ENCODE measurements at regions not wholly inside any gene's neighbourhood (a gene's known extent, or its start where the extent isn't known, plus 50 kb on each side); places are given as distances from the start of the nearest gene placed in this dataset.

- Histone ChIP-seq H3K27ac (no peak overlapping the region), H3K4me3 (no peak overlapping the region), H3K36me3 (ENCODE audit: insufficient read depth, low read length) (no peaks in the 10 kb centered on the region), H3K9ac (ENCODE audit: insufficient read length) (no peak overlapping the region), H3K9me3 (ENCODE audit: low read depth, low read length) (no peaks in the 10 kb centered on the region)
- no peak for TF ChIP-seq POLR2AphosphoS5 (IDR thresholded peaks at IDR 0.05; ENCODE audit: borderline replicate concordance, low read depth, low read length)
- TF ChIP-seq FOXP2 (optimal IDR thresholded peaks at IDR 0.05; ENCODE audit: control extremely low read depth, extremely low read length, insufficient read depth), result no peak
- TF ChIP-seq EZH2 (IDR thresholded peaks at IDR 0.05), result no peak
- DNase-seq (ENCODE audit: low read depth, low spot score), result no peak
Observed at GRCh38 chr2:42886921-42887320, 94.5 kb upstream of the HAAO start.

DNA sequence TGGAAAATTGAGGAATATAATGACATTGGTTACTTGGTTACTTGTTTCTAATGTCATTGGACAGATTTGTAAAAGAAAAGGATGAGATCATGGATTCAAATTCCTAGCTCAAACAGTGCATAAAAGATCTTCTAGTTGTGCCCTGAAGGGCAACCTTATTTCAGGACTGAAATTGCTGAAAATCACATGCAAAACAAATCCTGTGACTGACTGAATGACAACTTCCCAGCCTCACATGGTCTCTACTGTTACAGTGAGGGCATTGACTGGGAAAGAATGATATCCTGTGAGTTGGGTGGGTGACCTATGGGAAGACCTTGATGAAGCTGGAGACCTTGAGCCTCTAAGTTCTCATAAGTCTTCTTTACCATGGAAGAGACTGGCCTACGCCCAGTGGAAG is 90.4 kb upstream of the HAAO start:
- TF ChIP-seq EZH2 (IDR thresholded peaks at IDR 0.05) (no peak), FOXP2 (optimal IDR thresholded peaks at IDR 0.05; ENCODE audit: control extremely low read depth, extremely low read length, insufficient read depth) (no peak), POLR2AphosphoS5 (IDR thresholded peaks at IDR 0.05; ENCODE audit: borderline replicate concordance, low read depth, low read length) (no peak)
- no peaks in the 10 kb centered on the region for H3K36me3 ChIP-seq (ENCODE audit: insufficient read depth, low read length)
- no peaks in the 10 kb centered on the region for H3K9me3 ChIP-seq (ENCODE audit: low read depth, low read length)
- H3K27ac ChIP-seq, result no peak overlapping the region
- DNase-seq (ENCODE audit: low read depth, low spot score), result no peak
- H3K4me3 ChIP-seq, result no peak overlapping the region
- no peak overlapping the region for H3K9ac ChIP-seq (ENCODE audit: insufficient read length)

DNA sequence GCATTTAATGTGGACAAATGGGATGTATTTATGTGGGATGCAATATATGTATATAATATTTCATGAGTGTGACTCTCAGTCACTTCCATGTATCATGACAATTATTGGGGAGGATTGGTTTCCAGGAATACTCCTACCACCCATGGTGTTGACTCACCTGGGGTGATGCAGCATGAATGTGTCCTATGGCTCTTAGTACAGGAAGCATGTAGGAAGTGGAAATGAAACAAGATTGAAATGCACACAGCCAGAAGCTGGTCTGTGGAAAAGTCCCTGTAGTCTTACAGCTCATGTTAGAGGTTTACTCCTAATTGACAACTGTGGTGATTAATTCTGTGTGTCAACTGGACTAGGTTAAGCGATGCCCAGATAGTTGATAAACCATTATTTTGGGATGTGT is 89.3 kb upstream of the HAAO start:
- DNase-seq (ENCODE audit: low read depth, low spot score), result no peak

DNA sequence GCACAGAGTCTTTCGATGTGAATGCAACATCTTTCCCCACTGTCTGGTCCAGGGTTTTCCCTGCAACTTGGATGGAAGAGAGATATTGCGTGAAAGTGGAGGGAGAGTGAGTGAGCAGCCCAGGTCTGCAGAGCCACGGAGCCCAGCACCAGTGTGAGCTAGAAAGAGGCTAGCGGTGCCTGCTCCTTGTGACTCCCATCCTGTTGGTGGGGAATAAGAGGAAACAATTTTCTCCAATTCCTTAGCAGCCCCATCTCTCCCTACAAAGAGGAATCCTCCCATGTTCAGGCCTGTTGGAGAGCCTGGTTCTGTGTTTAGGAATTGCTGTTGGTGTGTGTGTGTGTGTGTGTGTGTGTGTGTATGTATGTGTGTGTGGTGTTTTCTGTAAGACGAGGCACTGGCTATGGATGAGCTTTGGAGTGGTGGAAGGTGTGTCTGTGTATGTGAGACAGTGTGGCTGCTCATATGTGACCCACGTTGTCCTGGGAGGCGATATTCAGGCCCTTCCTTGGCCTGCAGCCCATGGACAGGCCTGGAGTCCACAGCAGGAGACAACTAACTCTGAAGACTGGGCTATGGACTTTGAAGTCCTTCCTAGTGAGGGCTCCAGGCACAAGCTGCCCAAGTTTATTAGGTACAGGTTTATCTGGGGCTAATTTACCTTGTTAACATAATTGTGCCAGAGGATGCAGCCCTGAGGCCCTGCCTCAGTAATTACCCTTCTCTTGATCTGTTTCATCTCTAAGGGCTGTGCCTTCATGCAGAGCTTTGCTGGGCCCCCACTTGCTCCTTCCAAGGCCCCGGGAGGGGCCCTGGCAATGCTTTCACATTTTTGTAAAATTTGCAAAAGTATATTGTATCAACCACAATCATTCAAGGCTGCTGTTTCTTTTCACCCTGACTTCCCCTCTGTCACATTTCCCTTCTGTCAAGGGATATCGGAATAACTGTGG is 88.6 kb upstream of the HAAO start:
- no peak for DNase-seq (ENCODE audit: low read depth, low spot score)

More for the DNA sequence above, 89.3 kb upstream of the HAAO start:
- Histone ChIP-seq H3K9me3 (ENCODE audit: low read depth, low read length) (no peaks in the 10 kb centered on the region), H3K4me3 (no peak overlapping the region), H3K36me3 (ENCODE audit: insufficient read depth, low read length) (no peaks in the 10 kb centered on the region), H3K9ac (ENCODE audit: insufficient read length) (no peak overlapping the region), H3K27ac (no peak overlapping the region)
- TF ChIP-seq FOXP2 (optimal IDR thresholded peaks at IDR 0.05; ENCODE audit: control extremely low read depth, extremely low read length, insufficient read depth) (no peak), POLR2AphosphoS5 (IDR thresholded peaks at IDR 0.05; ENCODE audit: borderline replicate concordance, low read depth, low read length) (no peak), EZH2 (IDR thresholded peaks at IDR 0.05) (no peak)

DNA sequence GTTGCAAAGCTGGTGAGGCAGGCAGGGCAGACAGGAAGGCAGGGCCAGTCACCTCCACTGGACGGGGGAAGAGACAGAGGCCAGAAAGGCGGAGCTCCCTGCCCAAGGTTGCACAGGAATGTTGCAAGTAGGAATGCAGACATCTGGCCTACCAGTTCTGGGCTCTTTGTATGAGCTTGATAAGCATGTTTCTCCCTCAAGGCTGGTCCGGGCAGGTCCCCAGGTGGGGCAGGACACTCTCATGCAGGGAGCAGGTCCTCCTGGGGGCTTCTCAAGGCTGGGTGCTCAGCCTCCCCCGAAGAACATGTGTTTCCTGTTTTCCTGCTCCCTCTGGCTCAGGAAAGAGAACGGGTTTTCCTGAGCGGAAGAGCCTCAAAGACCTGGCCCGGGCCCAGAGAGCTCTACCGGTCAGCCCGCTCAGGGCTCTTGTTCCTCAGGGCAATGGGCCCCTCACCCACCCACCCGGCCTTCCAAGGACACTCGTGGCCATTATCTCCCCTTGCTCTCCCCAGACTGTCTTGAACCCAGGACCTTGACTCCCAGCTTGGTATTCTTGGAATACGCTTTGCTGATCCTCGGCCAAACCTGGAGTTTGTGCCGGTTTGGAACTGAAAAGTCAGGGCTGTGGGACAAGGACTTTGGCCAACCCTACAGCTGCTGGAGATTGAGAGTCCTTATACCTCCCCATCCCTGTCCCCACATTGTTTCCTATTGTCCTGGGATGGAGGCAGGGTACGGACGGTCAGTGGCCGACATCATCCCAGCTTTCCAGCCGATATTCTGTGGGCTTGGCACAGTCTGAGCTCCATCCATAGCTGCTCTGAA is 87.7 kb upstream of the HAAO start:
- DNase-seq (ENCODE audit: low read depth, low spot score), result no peak
- TF ChIP-seq EZH2 (IDR thresholded peaks at IDR 0.05) (no peak), FOXP2 (optimal IDR thresholded peaks at IDR 0.05; ENCODE audit: control extremely low read depth, extremely low read length, insufficient read depth) (no peak), POLR2AphosphoS5 (IDR thresholded peaks at IDR 0.05; ENCODE audit: borderline replicate concordance, low read depth, low read length) (no peak)
- H3K27ac ChIP-seq, result no peak overlapping the region

More for the DNA sequence above, 88.6 kb upstream of the HAAO start:
- Histone ChIP-seq H3K36me3 (ENCODE audit: insufficient read depth, low read length) (no peaks in the 10 kb centered on the region), H3K9ac (ENCODE audit: insufficient read length) (no peak overlapping the region), H3K9me3 (ENCODE audit: low read depth, low read length) (no peaks in the 10 kb centered on the region), H3K4me3 (no peak overlapping the region), H3K27ac (no peak overlapping the region)
- TF ChIP-seq FOXP2 (optimal IDR thresholded peaks at IDR 0.05; ENCODE audit: control extremely low read depth, extremely low read length, insufficient read depth), result no peak
- TF ChIP-seq EZH2 (IDR thresholded peaks at IDR 0.05), result no peak
- TF ChIP-seq POLR2AphosphoS5 (IDR thresholded peaks at IDR 0.05; ENCODE audit: borderline replicate concordance, low read depth, low read length), result no peak

DNA sequence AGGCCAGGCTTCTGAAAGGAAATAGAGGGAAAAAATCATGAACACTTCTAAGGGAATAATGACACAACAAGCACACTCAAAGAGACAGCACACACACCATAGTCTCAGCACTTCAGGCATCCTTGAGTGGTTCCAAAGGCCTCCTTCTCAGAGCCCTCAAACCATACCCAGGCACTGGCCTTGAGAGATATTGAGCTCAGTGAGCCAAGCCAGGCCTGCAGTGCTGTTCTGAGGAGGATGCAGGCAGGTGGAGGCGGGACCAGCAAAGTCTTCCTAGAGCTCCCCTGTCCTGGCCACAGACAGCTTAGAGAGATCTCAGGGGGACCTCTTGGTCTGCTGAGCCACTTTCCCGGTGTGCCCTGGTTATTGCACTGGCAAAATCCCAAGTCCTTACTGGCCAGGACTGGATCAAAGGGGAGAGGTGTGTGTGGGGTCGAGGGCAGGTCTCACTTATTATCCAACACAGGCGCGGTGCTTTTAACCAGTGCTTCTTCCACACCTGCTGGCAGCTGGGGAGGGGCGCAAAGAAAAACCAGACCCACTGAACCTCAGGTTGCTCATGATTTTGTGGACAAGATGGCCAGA is 86.8 kb upstream of the HAAO start:
- TF ChIP-seq POLR2AphosphoS5 (IDR thresholded peaks at IDR 0.05; ENCODE audit: borderline replicate concordance, low read depth, low read length), result no peak
- Histone ChIP-seq H3K36me3 (ENCODE audit: insufficient read depth, low read length) (no peaks in the 10 kb centered on the region), H3K9ac (ENCODE audit: insufficient read length) (no peak overlapping the region), H3K27ac (no peak overlapping the region), H3K4me3 (no peak overlapping the region), H3K9me3 (ENCODE audit: low read depth, low read length) (no peaks in the 10 kb centered on the region)
- no peak for DNase-seq (ENCODE audit: low read depth, low spot score)

More for the DNA sequence above, 87.7 kb upstream of the HAAO start:
- H3K4me3 ChIP-seq, result no peak overlapping the region
- H3K9me3 ChIP-seq (ENCODE audit: low read depth, low read length), result no peaks in the 10 kb centered on the region
- H3K9ac ChIP-seq (ENCODE audit: insufficient read length), result no peak overlapping the region
- H3K36me3 ChIP-seq (ENCODE audit: insufficient read depth, low read length), result no peaks in the 10 kb centered on the region

GRCh38 chr2:42878581-42878980 is 86.2 kb upstream of the HAAO start:
- no peak overlapping the region for H3K9ac ChIP-seq (ENCODE audit: insufficient read length)
- no peaks in the 10 kb centered on the region for H3K36me3 ChIP-seq (ENCODE audit: insufficient read depth, low read length)
- TF ChIP-seq EZH2 (IDR thresholded peaks at IDR 0.05) (no peak), FOXP2 (optimal IDR thresholded peaks at IDR 0.05; ENCODE audit: control extremely low read depth, extremely low read length, insufficient read depth) (no peak), POLR2AphosphoS5 (IDR thresholded peaks at IDR 0.05; ENCODE audit: borderline replicate concordance, low read depth, low read length) (no peak)
- H3K27ac ChIP-seq, result no peak overlapping the region
- DNase-seq (ENCODE audit: low read depth, low spot score), result no peak
- H3K4me3 ChIP-seq, result no peak overlapping the region
- no peaks in the 10 kb centered on the region for H3K9me3 ChIP-seq (ENCODE audit: low read depth, low read length)

- Histone ChIP-seq H3K36me3 (ENCODE audit: insufficient read depth, low read length) (no peaks in the 10 kb centered on the region), H3K9me3 (ENCODE audit: low read depth, low read length) (no peaks in the 10 kb centered on the region), H3K27ac (no peak overlapping the region), H3K9ac (ENCODE audit: insufficient read length) (no peak overlapping the region), H3K4me3 (no peak overlapping the region)
- DNase-seq (ENCODE audit: low read depth, low spot score), result no peak
- TF ChIP-seq FOXP2 (optimal IDR thresholded peaks at IDR 0.05; ENCODE audit: control extremely low read depth, extremely low read length, insufficient read depth) (no peak), POLR2AphosphoS5 (IDR thresholded peaks at IDR 0.05; ENCODE audit: borderline replicate concordance, low read depth, low read length) (no peak), EZH2 (IDR thresholded peaks at IDR 0.05) (no peak)
Observed at GRCh38 chr2:42877936-42878335, 85.6 kb upstream of the HAAO start.

Measured in SK-N-MC (cell line).